Right lobe of liver (tissue), 4 donors: ENCODE measurements at regions not wholly inside any gene's neighbourhood (a gene's known extent, or its start where the extent isn't known, plus 50 kb on each side); places are given as distances from the start of the nearest gene placed in this dataset.

Experiments
- CTCF ChIP-seq, 4 donors: fragments of 200-600 bp in 3 of 4; fragments of 450-650 bp in 1 of 4; IDR thresholded peaks; one replicate each; pipeline versions ENCODE4 v1.5.1 to v1.8.0; 2016 to 2022; ENCODE audit warnings: antibody characterized with exemption in 4 of 4, mild to moderate bottlenecking in 2 of 4
- POLR2A ChIP-seq: fragments of 450-650 bp; IDR thresholded peaks from one replicate; pipeline ENCODE4 v1.6.1; 2017; ENCODE audit warnings: antibody characterized with exemption, mild to moderate bottlenecking
- donor health status: DM: no; HTN: no; CAD: no.
- donor health status: DM: no; HTN: no; CAD: no.
- donor health status: DM: no; HTN: yes; CAD: no.

DNA sequence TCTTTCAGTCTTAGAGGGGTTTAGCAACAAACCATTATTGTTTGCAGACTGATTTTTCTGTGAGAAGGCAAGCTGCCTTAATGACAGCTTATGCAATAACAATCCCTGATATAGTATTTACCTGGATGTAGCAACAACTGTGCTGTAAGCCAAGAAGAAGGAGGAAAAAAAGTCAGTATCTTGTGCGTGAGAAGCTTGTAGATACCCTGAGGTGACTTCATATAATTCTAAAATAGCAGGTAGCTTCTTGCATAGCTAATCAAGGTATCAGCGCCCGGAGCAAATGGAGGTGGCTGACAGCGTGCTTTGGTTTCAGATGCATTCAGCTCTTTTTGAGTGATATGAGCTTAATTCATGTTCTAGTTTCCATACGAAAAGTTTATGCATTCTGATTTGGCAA, 309.8 kb downstream of the KLF5 start:
- no peak for TF ChIP-seq CTCF (IDR thresholded peaks at IDR 0.05)
- no peak for TF ChIP-seq POLR2A
